Nucleus accumbens (tissue), 56 donors: ENCODE measurements at regions not wholly inside any gene's neighbourhood (a gene's known extent, or its start where the extent isn't known, plus 50 kb on each side); places are given as distances from the start of the nearest gene placed in this dataset.
"Not testable (repeated sequence)": the region's sequence is repeated elsewhere in the genome, so short reads cannot be mapped to it uniquely, and the experiment has no call there.

ENCODE experiments used
- DNase-seq, 56 donors: peaks; one replicate each; lab custom pipeline; 2025; lab: John Stamatoyannopoulos, UW

DNA sequence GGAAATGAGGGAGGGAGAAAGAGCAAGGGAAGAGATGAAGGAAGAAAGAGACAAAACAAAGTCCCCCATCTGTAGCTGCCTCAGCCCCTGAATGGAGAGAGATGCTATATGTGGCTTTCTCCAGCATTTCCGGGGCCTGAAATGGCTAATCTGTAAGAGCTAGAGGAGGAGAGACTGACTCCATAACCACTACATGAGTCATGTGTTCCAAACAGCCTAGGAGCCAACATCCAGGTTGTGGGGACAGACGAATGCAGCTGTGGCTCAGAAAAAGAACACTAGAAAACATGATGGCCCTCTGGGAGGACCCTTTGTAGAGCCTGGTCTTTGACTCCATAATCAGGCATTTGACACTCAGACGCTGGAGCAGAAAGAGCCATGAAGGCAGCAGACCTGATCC is 292.0 kb upstream of the ZNF507 start:
- DNase-seq, result no peak

DNA sequence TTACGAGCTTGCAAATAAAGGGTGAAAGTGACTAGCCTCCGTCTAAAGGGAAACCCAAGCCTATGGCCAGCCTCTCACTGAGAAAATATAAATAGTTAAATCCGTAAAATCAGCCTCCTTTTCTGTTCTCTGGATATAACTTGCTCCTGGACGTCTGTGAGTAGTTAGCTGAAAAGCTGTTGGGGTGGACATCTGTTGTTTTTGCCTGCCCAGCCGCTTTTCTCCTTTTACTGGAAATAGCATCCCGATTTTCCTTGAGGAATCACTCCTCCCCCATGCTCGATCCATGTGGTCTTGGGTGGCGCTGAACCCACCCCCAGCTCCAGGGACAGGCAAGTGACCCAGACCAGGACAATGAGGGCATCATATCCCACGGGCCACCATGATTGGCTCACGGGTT is 291.5 kb upstream of the ZNF507 start:
- no peak for DNase-seq

DNA sequence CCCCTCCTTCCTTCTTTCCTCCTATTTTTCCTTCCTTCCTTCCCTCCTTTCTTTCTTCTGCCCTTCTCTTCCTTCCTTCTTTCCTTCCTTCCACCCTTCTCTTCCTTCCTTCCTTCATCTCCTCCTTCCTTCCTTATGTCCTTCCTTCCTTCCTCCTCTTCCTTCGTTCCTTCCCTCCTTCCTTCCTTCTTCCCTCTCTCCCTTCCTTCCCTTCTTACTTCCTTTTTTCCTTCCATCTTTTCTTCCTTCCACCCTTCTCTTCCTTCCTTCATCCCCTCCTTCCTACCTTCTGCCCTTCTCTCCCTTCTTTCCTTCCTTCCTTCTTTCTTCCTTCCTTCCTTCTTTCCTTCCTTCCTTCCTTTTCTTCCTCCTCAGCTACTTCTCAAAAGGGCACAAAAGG is 287.3 kb upstream of the ZNF507 start:
- no peak for DNase-seq

DNA sequence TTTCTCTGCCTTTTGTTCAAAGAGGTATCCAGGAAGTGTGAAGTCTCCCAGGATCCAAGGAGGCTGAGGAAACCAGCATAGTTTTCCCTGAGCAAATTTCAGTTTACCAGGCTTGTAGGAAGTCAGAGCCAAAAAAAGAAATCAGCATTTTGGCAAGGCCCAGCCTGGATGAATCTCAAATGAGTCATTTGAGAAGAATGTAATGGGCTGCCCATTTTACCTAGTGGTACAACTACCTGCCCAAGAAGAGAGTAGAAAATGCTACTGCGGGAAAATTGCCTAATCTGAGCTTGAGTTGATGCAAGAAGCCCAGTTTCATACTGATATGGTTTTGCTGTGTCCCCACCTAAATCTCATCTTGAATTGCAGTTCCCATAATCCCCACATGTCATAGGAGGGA is 284.1 kb upstream of the ZNF507 start:
- no peak for DNase-seq

DNA sequence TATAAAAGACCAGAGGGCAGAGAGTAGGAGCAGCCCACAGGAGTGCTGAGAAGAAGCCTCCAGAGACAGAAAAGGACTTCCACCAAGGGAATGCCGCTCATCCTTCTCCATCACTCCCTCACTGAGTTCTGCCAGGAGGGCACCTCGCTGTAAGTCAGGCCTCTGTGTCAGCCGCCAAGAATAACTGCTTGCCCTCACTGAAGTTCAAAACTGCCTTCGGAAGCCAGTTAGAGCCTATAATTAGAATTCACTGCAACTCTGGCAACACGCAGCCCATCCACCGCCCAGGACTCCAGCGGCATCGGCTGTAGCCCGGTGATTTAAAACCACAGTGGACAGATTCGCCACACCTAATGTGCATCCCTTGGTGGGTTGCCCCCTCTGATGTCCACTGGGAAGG is 281.8 kb upstream of the ZNF507 start:
- no peak for DNase-seq

DNA sequence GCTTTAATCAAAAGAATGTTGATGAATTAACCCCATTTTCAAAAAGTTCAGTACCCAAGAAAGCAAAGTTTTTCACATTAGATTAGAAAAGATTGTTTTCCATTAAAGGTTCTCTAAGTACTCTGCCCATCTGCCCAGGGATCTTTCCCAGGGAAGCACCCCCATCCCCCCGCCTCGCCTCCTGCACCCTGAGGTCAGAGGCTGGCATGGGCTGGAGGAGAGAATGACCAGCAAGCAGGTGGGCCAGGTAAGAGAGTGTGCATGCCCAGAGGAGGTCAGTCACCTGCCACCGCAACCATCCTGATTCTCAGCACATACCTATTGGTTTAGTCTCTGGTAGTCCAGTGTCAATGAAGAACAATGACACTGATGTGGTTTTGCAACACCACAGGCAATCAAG is 279.4 kb upstream of the ZNF507 start:
- no peak for DNase-seq

DNA sequence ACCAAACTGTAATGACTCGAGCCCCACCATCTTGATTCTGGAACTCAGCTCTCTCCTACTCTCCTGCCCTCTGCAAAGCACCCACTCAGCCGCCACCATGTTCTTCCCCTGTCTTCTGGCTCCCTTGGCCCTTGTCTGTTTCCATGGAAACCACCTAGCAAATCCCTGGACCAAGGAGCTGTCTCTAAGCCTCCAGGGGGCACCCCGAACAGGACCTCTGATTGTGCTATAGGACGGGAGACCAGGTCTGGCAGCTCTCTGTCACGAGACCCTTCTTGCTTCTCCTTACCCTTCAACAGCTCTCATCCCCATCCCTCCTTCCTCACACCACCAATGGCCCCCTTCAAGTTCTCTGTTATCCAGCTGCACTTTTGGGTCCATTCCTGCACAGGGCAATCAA is 277.7 kb upstream of the ZNF507 start:
- DNase-seq, result no peak

DNA sequence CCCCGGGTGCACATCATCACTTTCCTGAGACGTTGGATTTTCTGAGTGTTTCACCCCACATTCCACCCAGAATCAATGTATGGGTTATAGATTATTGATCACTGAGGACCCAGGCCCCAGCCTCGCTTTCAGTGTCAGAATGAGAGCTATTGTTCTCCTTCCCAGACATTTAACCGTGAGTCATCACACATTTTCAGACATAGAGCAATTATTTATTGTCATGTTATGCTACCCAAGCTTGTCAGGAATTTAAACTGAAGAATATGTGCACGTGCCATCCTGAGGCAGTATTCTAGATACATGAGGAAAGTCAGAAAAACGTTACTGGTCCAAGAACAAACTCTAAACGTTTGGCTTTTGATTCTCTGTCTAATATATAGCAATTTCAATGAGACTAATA is 276.6 kb upstream of the ZNF507 start:
- no peak for DNase-seq

DNA sequence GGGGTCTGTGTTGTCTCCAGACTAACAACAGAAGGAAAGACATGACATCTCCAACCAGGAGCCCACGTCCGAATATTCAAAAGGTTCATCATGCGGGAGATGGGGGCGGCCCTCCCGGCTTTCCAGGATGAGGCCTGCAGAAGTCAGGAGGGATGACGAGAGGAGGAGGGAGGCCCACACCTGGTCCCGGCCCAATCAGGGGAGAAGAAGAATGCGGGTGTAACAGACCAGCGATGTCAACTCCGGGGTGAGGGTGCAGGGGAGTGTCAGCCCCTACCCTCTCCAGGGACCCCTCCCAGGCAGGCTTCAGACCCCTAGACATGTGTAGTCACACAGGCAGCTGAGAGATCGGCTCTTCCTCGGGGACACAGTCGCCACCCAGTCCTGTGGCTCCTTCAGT is 275.3 kb upstream of the ZNF507 start:
- no peak for DNase-seq

DNA sequence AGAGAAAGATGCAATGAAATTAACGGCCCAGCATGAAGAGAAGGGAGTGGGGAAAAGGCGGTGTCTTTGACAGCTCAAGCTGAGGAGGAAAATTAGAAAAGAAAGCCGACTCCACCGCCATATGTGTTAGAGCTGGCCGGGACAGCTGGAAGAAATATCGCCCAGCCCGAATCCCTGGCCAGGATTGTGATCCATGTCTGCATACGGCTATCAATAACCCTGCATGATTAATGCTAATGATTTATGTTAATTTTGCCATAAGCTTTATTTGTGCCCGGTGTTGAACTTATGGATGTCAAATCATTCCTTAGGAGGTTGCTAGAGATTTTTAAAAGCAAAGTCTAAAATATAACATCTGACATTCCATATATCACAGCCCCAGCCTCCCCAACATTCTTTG is 263.4 kb upstream of the ZNF507 start:
- no peak for DNase-seq

DNA sequence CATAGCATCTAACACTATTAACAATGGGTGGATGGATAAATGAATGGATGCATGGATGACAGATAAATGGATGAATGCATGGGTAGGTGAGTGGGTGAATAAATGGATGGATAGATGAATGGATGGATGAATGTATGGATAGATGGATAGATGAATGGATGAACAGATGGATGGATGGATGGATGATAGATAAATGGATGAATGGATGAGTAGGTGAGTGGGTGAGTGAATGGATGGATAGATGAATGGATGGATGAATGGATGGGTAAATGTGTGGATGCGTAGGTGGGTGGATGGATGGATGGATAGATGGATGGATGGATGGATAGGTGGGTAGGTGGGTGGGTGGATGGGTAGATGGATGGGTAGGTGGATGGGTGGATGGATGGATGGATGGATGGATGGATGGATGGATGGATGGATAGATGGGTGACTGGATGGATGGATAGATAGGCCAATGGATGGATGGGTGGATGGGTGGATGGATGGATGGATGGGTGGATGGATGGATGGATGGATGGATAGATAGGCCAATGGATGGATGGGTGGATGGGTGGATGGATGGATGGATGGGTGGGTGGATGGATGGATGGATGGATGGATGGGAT is 260.6 kb upstream of the ZNF507 start:
- not testable (repeated sequence) for DNase-seq

DNA sequence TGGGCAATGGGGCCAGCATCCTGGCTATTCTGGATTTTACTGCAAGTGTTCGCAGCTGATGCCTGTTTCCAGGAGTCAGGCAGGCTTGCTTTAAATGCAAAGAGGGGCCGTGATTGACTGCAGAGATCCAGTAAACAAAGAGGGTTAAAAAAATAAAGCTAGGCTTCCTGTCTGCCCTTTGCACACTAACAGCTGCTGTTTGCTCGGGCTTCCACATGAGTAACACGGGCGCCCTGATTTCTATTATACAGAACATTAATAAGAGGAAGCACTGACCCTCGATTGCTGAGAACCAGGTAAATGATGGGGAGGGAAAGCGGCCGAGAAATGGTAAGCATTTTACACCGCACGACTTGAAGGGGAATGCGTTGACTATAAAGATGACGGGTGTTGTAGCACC is 254.2 kb upstream of the ZNF507 start:
- DNase-seq, result no peak

DNA sequence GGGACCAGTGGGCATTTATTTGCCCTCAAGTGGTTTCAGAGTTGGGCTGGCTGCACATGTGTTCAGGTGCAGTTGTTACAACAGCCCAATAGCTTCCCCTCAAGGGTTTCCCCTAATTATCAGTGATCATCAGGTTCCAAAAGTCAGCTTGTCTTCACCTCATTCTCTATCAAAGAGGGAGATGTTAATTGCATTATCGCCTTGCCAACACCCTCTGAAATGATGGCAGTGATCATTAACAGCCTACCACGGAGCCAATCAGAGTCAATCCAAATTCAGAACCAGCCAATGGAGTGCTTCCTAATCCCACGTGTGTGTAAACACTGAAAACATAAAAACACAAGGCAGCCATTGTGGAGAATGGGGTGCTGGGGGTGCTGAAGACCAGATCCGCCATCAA is 248.4 kb upstream of the ZNF507 start:
- DNase-seq, result no peak

DNA sequence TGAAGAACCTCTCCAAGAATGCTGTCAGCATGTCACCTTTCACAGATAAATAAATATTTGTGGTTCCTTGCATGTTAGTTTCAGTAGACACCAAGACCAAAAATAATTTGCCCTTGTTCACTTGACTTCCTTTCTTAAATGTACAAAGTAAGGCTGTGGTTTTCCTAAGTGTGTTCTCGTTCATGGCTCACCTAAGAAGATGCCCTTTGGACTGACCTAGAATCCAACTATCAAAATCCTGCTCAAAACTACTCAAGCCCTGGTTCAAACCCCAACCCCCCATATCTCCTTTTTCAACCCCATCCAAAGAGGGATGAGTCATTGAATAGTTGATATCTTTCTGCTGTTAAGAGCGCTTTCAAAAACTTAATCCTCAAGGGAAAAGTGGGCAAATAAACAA is 247.8 kb upstream of the ZNF507 start:
- DNase-seq, result no peak

DNA sequence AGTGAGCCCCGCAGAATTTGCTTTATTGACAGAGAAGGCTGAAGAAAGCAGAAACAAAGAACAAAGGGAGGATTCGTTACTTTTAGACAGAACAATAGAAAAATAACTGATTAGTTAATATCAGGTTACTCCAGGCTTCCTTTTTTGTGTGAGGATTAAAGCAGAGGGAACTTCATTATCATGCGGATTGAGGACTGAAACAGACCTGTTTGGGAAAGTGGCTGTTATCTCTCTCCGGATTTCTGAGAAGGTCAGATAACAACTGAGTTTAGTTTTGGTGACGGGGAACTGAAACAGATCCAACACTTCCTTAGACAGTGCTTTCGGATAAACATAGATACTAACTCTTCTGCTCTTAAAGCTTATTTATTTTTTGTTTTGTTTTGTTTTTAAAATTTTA is 246.4 kb upstream of the ZNF507 start:
- DNase-seq, result no peak

DNA sequence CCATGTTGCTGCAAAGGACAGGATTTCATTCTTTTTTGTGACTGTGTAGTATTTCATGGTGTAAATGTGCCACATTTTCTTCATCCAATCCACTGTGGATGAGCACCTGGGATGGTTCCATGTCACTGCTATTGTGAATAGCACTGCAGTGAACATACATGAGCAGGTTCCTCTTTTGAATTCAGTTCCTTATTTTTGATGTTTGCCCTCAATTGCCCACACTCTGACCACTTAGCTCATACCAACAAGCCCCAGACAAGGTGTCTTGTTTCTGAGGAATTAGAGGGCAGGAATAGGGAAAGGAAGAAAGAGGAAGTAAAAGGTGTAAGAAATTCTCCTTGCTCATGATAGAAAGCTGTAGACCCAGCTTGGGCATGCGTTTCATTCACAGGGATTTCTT is 244.2 kb upstream of the ZNF507 start:
- DNase-seq, result no peak

DNA sequence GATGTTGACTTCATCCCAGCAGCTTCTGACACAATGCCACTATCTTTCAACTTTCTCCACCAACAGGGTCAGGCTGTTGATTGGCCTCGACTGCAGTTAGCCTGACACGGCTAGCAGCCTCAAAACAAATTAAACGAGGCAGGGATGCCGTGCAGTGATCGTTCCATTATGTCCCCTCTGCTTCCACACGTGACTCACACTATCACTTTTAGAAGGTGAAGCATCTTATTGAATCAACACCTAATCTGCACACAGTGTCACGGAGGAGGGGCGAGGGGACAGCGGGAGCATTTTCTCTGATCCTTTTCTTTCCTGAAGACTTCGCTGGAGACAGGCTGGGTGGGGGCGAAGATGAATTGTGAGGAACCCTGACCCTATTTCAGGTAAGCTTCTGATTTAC is 241.9 kb upstream of the ZNF507 start:
- DNase-seq, result no peak

DNA sequence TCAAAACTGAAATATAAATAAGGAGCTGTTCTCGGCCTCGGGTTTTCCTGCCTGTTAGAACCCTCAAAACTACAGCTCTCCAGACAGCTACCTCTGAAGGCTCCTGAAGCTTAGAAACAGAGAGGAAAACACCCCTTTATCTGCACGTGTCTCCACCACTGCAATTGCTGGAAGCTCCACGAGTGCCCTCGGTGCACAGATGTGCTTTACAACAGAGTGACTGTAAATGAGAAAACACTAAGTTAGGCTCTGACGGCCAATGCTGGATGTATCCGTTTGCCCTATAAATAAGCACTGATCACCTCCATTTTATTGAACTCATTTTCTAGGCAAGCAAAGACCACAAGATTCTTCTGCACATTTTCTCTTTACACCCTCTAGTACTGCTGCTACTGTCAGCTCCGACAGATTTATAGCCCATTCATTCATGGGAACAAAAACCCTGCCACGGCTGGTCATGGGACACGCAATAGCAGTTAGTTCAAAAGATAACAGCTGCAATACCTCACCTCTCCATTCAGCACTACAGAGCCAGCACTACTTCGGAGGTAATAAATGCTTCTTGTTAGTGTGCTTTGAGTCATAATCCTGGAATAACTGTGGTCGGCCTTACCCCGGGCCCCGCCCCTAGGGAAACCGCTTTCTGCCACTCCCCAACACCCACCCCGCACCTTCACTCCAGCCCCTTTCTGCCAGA is 241.1 kb upstream of the ZNF507 start:
- DNase-seq, result no peak

DNA sequence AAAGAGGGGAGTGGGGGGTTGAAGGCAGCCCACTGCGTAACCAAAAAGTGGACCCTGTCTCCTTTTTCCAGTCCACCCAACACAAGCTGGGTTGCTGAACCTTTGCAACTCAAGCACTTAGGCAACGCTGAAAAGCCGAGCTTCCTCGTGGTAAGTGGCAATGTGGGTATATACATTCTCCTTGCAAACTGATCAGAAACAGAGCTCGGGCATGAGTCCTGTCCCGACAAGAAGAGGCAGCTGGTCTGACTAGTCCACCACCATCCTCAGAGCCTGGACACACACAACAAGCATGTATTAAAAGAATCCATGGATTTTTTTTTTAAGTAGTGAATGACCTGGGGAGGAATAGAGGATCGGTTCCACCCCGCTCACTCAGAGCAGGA is 240.6 kb upstream of the ZNF507 start:
- DNase-seq, result no peak

DNA sequence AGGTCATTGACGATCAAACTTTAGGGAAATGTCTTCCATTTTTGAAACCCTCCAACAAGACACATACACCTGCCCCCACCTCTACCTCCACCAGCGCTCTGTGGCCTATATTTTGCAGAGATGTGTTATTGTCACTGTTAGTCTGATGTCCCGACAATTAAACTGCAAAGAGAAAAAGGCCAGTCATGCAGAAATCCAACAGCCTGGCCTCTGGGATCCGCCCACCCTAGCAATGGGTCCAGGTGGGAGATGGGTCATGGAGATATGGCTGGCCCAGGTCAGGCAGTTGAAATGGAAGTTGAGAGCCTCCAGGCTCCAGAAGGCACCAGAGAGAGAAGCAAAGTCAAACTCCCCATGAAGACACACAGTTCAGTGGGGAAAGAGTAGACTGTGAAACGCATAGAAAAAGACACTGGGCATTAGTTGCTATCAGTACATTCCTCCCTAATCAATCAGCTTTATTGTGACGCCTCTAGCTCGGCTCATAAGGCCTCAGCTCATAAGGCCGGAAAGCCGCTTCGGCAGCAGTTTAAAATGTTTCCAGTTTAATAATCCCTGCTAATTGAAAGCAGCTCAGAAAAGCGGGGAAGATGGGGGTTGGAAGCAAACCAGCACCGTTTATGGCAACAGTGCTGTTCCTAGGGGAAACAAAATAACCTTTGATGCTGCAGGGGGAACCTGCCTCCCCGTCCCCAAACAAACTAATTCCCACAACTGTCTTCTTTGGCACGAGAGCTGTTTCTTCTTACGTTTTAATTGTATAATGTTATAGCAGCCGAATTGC is 239.7 kb upstream of the ZNF507 start:
- no peak for DNase-seq

DNA sequence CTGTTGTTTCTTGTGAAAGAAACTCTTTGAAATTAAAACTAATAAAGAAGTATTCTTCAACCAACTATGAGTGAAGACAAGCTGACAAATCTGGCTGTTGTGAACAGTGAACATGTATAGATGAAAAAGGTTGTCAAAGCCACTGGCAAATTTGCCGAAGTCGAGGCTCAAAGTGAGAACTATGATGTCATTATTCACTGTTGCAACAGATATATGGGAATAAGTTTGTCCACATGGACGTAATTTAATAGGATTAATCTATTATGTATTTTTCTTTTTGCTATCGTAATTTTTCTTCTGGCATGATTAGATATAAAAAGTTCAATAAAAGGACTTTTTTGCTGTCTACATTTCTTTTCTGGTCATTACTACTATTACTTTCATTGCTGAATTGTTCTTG is 223.2 kb upstream of the ZNF507 start:
- no peak for DNase-seq

DNA sequence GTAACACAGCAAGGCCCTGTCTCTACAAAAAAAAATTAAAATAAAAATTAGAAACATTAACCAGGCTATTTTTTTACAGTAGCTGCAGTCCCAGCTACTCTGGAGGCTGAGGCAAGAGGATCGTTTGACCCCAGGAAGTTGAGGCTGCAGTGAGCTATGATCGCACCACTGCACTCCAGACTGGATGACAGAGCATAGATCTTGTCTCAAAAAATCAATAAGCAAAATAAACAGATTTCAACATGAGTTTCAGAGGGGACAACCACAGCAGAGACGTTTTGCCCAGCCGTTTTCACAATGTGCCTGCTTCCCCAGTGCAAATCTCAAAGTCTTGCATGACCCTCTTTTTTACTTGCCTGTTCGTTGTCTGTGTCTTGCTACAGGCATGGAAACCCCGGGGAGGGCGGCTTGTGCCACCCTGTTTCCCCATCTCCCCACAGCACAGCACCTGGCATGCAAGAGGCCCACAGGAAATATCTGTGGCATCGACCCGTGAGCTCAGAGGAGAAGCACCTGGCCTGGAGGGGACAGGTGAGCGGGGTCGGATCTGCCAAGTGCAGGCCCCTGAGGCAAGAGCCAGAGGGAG is 222.0 kb upstream of the ZNF507 start:
- no peak for DNase-seq
